ENCODE measurements at regions not wholly inside any gene's neighbourhood (a gene's known extent, or its start where the extent isn't known, plus 50 kb on each side); places are given as distances from the start of the nearest gene placed in this dataset.

- Histone ChIP-seq H3K4me1 (ENCODE audit: low read depth, poor library complexity, severe bottlenecking) (no peaks in the 10 kb centered on the region), H3K9ac (no peak overlapping the region), H3K79me2 (ENCODE audit: insufficient read depth, low read depth) (no peaks in the 10 kb centered on the region), H3K4me3 (IDR thresholded peaks at IDR 0.05; ENCODE audit: insufficient read depth, low read depth, low read length) (no peak overlapping the region), H2AFZ (ENCODE audit: low read depth) (no peak overlapping the region), H3K27ac (no peak overlapping the region), H3K36me3 (ENCODE audit: insufficient read depth) (no peaks in the 10 kb centered on the region), H3K4me2 (no peak overlapping the region), H4K20me1 (ENCODE audit: insufficient read depth) (no peaks in the 10 kb centered on the region), H3K27me3 (ENCODE audit: insufficient read depth, low read depth) (no peaks in the 10 kb centered on the region)
- no peak for TF ChIP-seq CTCF (conservative IDR thresholded peaks at IDR 0.05; ENCODE audit: low read depth, low read length)
Measured at GRCh38 chr5:28226407-28226806, 1188.0 kb upstream of the CDH9 start.

GRCh38 chr5:28219539-28219938, 1181.2 kb upstream of the CDH9 start:
- H3K27ac ChIP-seq, result no peak overlapping the region
- H3K4me1 ChIP-seq (ENCODE audit: low read depth, poor library complexity, severe bottlenecking), result peaks cover 59% of the 10 kb centered on the region
- H2AFZ ChIP-seq (ENCODE audit: low read depth), result 0 out of 2 replicates have a peak overlapping the region, but pooled peaks have one; percentile 7
- H3K4me2 ChIP-seq, result peak overlapping the region; percentile 15; the same call in 1 of the 2 replicates
- no peaks in the 10 kb centered on the region for H3K79me2 ChIP-seq (ENCODE audit: insufficient read depth, low read depth)
- no peak for TF ChIP-seq CTCF (conservative IDR thresholded peaks at IDR 0.05; ENCODE audit: low read depth, low read length)
- H4K20me1 ChIP-seq (ENCODE audit: insufficient read depth), result no peaks in the 10 kb centered on the region
- no peaks in the 10 kb centered on the region for H3K27me3 ChIP-seq (ENCODE audit: insufficient read depth, low read depth)
- no peak overlapping the region for H3K9ac ChIP-seq
- H3K4me3 ChIP-seq (IDR thresholded peaks at IDR 0.05; ENCODE audit: insufficient read depth, low read depth, low read length), result no peak overlapping the region
- no peaks in the 10 kb centered on the region for H3K36me3 ChIP-seq (ENCODE audit: insufficient read depth)

GRCh38 chr5:28217695-28218094, 1179.3 kb upstream of the CDH9 start:
- Histone ChIP-seq H3K4me1 (ENCODE audit: low read depth, poor library complexity, severe bottlenecking) (peaks cover 59% of the 10 kb centered on the region), H3K36me3 (ENCODE audit: insufficient read depth) (no peaks in the 10 kb centered on the region), H4K20me1 (ENCODE audit: insufficient read depth) (no peaks in the 10 kb centered on the region), H3K79me2 (ENCODE audit: insufficient read depth, low read depth) (no peaks in the 10 kb centered on the region), H2AFZ (ENCODE audit: low read depth) (no peak overlapping the region), H3K27me3 (ENCODE audit: insufficient read depth, low read depth) (no peaks in the 10 kb centered on the region), H3K9ac (no peak overlapping the region), H3K27ac (peak overlapping the region; percentile 90), H3K4me3 (IDR thresholded peaks at IDR 0.05; ENCODE audit: insufficient read depth, low read depth, low read length) (no peak overlapping the region), H3K4me2 (peak overlapping the region; percentile 80)
- no peak for TF ChIP-seq CTCF (conservative IDR thresholded peaks at IDR 0.05; ENCODE audit: low read depth, low read length)

GRCh38 chr5:28216939-28217360, 1178.6 kb upstream of the CDH9 start:
- H3K4me3 ChIP-seq (IDR thresholded peaks at IDR 0.05; ENCODE audit: insufficient read depth, low read depth, low read length), result no peak overlapping the region

More at GRCh38 chr5:28216939-28217360, 1178.6 kb upstream of the CDH9 start:
- H3K36me3 ChIP-seq (ENCODE audit: insufficient read depth), result no peaks in the 10 kb centered on the region
- TF ChIP-seq CTCF (conservative IDR thresholded peaks at IDR 0.05; ENCODE audit: low read depth, low read length), result no peak
- peak overlapping the region; percentile 47; the same call in 1 of the 2 replicates for H2AFZ ChIP-seq (ENCODE audit: low read depth)
- peak overlapping the region; percentile 28; the same call in 1 of the 2 replicates for H3K9ac ChIP-seq
- no peaks in the 10 kb centered on the region for H3K79me2 ChIP-seq (ENCODE audit: insufficient read depth, low read depth)
- no peaks in the 10 kb centered on the region for H3K27me3 ChIP-seq (ENCODE audit: insufficient read depth, low read depth)
- H3K4me2 ChIP-seq, result peak overlapping the region; percentile 80
- H3K4me1 ChIP-seq (ENCODE audit: low read depth, poor library complexity, severe bottlenecking), result peaks cover 59% of the 10 kb centered on the region
- H3K27ac ChIP-seq, result peak overlapping the region; percentile 90
- H4K20me1 ChIP-seq (ENCODE audit: insufficient read depth), result no peaks in the 10 kb centered on the region
